Peyer's patch (tissue), 4 donors: ENCODE measurements at regions not wholly inside any gene's neighbourhood (a gene's known extent, or its start where the extent isn't known, plus 50 kb on each side); places are given as distances from the start of the nearest gene placed in this dataset.

Source experiments
- CTCF ChIP-seq, 6 experiments: fragments of 450-650 bp in 4 of 6; fragments of 200-600 bp in 2 of 6; sonication (generic) in 1 of 6; IDR thresholded peaks; one replicate each; pipeline ENCODE4 v1.5.1; 2017 to 2019; ENCODE audit warnings: antibody characterized with exemption in 6 of 6, mild to moderate bottlenecking in 3 of 6, moderate library complexity in 1 of 6
- POLR2A ChIP-seq, 2 donors: fragments of 450-650 bp; IDR thresholded peaks; one replicate each; pipeline ENCODE4 v1.5.1; 2017; ENCODE audit warnings: antibody characterized with exemption in 2 of 2, mild to moderate bottlenecking in 2 of 2, moderate library complexity in 2 of 2

- no peak for TF ChIP-seq CTCF (IDR thresholded peaks at IDR 0.05)
- no peak for TF ChIP-seq POLR2A (IDR thresholded peaks at IDR 0.05)
These were observed 59.3 kb downstream of the PHETA1 start for GRCh38 chr12:111309584-111309983.
